Smooth muscle cell (in vitro differentiated cells): ENCODE measurements at regions not wholly inside any gene's neighbourhood (a gene's known extent, or its start where the extent isn't known, plus 50 kb on each side); places are given as distances from the start of the nearest gene placed in this dataset.

ENCODE experiments used
- DNase-seq: peaks from one replicate; lab custom pipeline; 2025; ENCODE audit not compliant: unreplicated experiment; lab: John Stamatoyannopoulos, UW
- H2AFZ ChIP-seq: fragments of 200-600 bp; sonication (generic); 2 replicates; pipeline ENCODE4 v1.6.0; 2016; ENCODE audit warnings: antibody characterized with exemption, low read depth, mild to moderate bottlenecking
- H3F3A ChIP-seq: fragments of 200-600 bp; sonication (generic); 2 replicates; pipeline ENCODE4 v1.6.0; 2017; ENCODE audit warnings: antibody characterized with exemption, low read depth
- H3K27ac ChIP-seq: fragments of 200-600 bp; sonication (generic); 2 replicates; pipeline ENCODE4 v1.5.1; 2016; ENCODE audit warnings: low read depth, mild to moderate bottlenecking
- H3K27me3 ChIP-seq: fragments of 200-600 bp; sonication (generic); 2 replicates; pipeline ENCODE4 v1.6.1; 2016; ENCODE audit warnings: low read depth, mild to moderate bottlenecking
- H3K36me3 ChIP-seq: fragments of 200-600 bp; sonication (generic); 2 replicates; pipeline ENCODE4 v1.5.1; 2016; ENCODE audit warnings: low read depth
- H3K4me1 ChIP-seq: fragments of 200-600 bp; sonication (generic); 2 replicates; pipeline ENCODE4 v1.5.1; 2016; ENCODE audit warnings: low read depth
- H3K4me2 ChIP-seq: fragments of 200-600 bp; sonication (generic); 2 replicates; pipeline ENCODE4 v1.6.0; 2016; ENCODE audit warnings: mild to moderate bottlenecking
- H3K4me3 ChIP-seq: fragments of 200-600 bp; sonication (generic); 2 replicates; pipeline ENCODE4 v1.5.1; 2016; ENCODE audit warnings: mild to moderate bottlenecking
- H3K79me2 ChIP-seq: fragments of 200-600 bp; sonication (generic); 2 replicates; pipeline ENCODE4 v1.6.0; 2016; ENCODE audit warnings: low read depth, mild to moderate bottlenecking
- H3K9ac ChIP-seq: fragments of 200-600 bp; sonication (generic); 2 replicates; pipeline ENCODE4 v1.6.0; 2016; ENCODE audit warnings: low read depth
- H3K9me3 ChIP-seq: fragments of 200-600 bp; sonication (generic); replicated peaks from 2 replicates; pipeline ENCODE4 v1.5.1; 2016; ENCODE audit warnings: low read depth
- H4K20me1 ChIP-seq: fragments of 200-600 bp; sonication (generic); 2 replicates; pipeline ENCODE4 v1.6.0; 2016; ENCODE audit warnings: low read depth
- CTCF ChIP-seq: fragments of 200-600 bp; sonication (generic); IDR thresholded peaks from 2 replicates; pipeline ENCODE4 v1.5.1; 2017; ENCODE audit warnings: borderline replicate concordance, mild to moderate bottlenecking, antibody characterized with exemption; ENCODE audit not compliant: insufficient read depth, poor library complexity, severe bottlenecking
- WGBS: methylation state at CpG from one replicate; pipeline ENCODE4 v1.1.7; 2016; ENCODE audit warnings: low lambda C conversion rate; 5-methylcytosine and 5-hydroxymethylcytosine counted together

- no peak for DNase-seq
- Histone ChIP-seq H3K9ac (no peak overlapping the region), H3F3A (no peaks in the 10 kb centered on the region), H2AFZ (no peak overlapping the region), H3K36me3 (no peaks in the 10 kb centered on the region), H3K27me3 (no peaks in the 10 kb centered on the region), H3K4me1 (no peaks in the 10 kb centered on the region), H3K4me3 (no peak overlapping the region), H3K79me2 (no peaks in the 10 kb centered on the region), H4K20me1 (no peaks in the 10 kb centered on the region), H3K27ac (no peak overlapping the region), H3K4me2 (no peak overlapping the region), H3K9me3 (no peaks in the 10 kb centered on the region)
- WGBS, result 72% methylated on average over 7 of the region's 7 CpGs
- no peak for TF ChIP-seq CTCF
Observed at GRCh38 chr5:61993295-61993927, 312.6 kb upstream of the KIF2A start.

- Histone ChIP-seq H3F3A (no peaks in the 10 kb centered on the region), H3K9me3 (no peaks in the 10 kb centered on the region), H3K36me3 (no peaks in the 10 kb centered on the region), H3K79me2 (no peaks in the 10 kb centered on the region), H4K20me1 (no peaks in the 10 kb centered on the region), H3K4me2 (no peak overlapping the region), H3K27me3 (no peaks in the 10 kb centered on the region), H3K27ac (no peak overlapping the region), H3K4me3 (no peak overlapping the region), H3K9ac (no peak overlapping the region), H2AFZ (no peak overlapping the region), H3K4me1 (no peaks in the 10 kb centered on the region)
- no peak for TF ChIP-seq CTCF
- WGBS, result 73% methylated on average over 1 of the region's 1 CpG
- no peak for DNase-seq
Observed at GRCh38 chr5:61994171-61994570, 311.8 kb upstream of the KIF2A start.

- H3K27me3 ChIP-seq, result no peaks in the 10 kb centered on the region
- H3K4me3 ChIP-seq, result no peak overlapping the region
- no peaks in the 10 kb centered on the region for H3K9me3 ChIP-seq
- no peaks in the 10 kb centered on the region for H3F3A ChIP-seq
- H3K9ac ChIP-seq, result no peak overlapping the region
- no peak overlapping the region for H3K27ac ChIP-seq
- no peak overlapping the region for H2AFZ ChIP-seq
- H3K79me2 ChIP-seq, result no peaks in the 10 kb centered on the region
- no peak overlapping the region for H3K4me2 ChIP-seq
- TF ChIP-seq CTCF, result no peak
- no peaks in the 10 kb centered on the region for H4K20me1 ChIP-seq
- H3K4me1 ChIP-seq, result no peaks in the 10 kb centered on the region
- 100% methylated on average over 2 of the region's 2 CpGs for WGBS
- DNase-seq, result no peak
- no peaks in the 10 kb centered on the region for H3K36me3 ChIP-seq
Observed at GRCh38 chr5:61995486-61995885, 310.5 kb upstream of the KIF2A start.

- Histone ChIP-seq H3F3A (no peaks in the 10 kb centered on the region), H3K4me2 (no peak overlapping the region)
- no peak for DNase-seq
Observed at GRCh38 chr5:61999371-61999770, 306.6 kb upstream of the KIF2A start.

More at GRCh38 chr5:61999371-61999770, 306.6 kb upstream of the KIF2A start:
- Histone ChIP-seq H3K36me3 (no peaks in the 10 kb centered on the region), H3K4me1 (no peaks in the 10 kb centered on the region), H3K9me3 (no peaks in the 10 kb centered on the region), H3K4me3 (no peak overlapping the region), H3K79me2 (no peaks in the 10 kb centered on the region), H2AFZ (no peak overlapping the region), H3K27ac (no peak overlapping the region), H3K27me3 (no peaks in the 10 kb centered on the region), H3K9ac (no peak overlapping the region), H4K20me1 (no peaks in the 10 kb centered on the region)
- TF ChIP-seq CTCF, result no peak
